ENCODE measurements at regions not wholly inside any gene's neighbourhood (a gene's known extent, or its start where the extent isn't known, plus 50 kb on each side); places are given as distances from the start of the nearest gene placed in this dataset.

GRCh38 chr14:65286443-65286842 lies 126.1 kb upstream of the FUT8 start:
- DNase-seq = no peak

- DNase-seq = peak; percentile 66
Observed at GRCh38 chr14:65287264-65288131, 125.0 kb upstream of the FUT8 start.

- DNase-seq = no peak
Observed at GRCh38 chr14:65290830-65291229, 121.7 kb upstream of the FUT8 start.

- no peak for DNase-seq
Observed at GRCh38 chr14:65291531-65291930, 121.0 kb upstream of the FUT8 start.

GRCh38 chr14:65294816-65295215 lies 117.7 kb upstream of the FUT8 start:
- DNase-seq = no peak

- no peak for DNase-seq
Observed at GRCh38 chr14:65296402-65296801, 116.1 kb upstream of the FUT8 start.

GRCh38 chr14:65296876-65297275 lies 115.7 kb upstream of the FUT8 start:
- DNase-seq = no peak

- DNase-seq = no peak
Observed at GRCh38 chr14:65297744-65298143, 114.8 kb upstream of the FUT8 start.

GRCh38 chr14:65299826-65300225 lies 112.7 kb upstream of the FUT8 start:
- no peak for DNase-seq

- DNase-seq = no peak
Observed at GRCh38 chr14:65301862-65302539, 110.5 kb upstream of the FUT8 start.

GRCh38 chr14:65302571-65303189 lies 109.8 kb upstream of the FUT8 start:
- no peak for DNase-seq

- no peak for DNase-seq
Observed at GRCh38 chr14:65303190-65303898, 109.2 kb upstream of the FUT8 start.

GRCh38 chr14:65303899-65304222 lies 108.7 kb upstream of the FUT8 start:
- DNase-seq = no peak

GRCh38 chr14:65304239-65304638 lies 108.3 kb upstream of the FUT8 start:
- no peak for DNase-seq

- no peak for DNase-seq
Observed at GRCh38 chr14:65304963-65305362, 107.6 kb upstream of the FUT8 start.

- DNase-seq = no peak
Observed at GRCh38 chr14:65308536-65308935, 104.0 kb upstream of the FUT8 start.

- DNase-seq = no peak
Observed at GRCh38 chr14:65310568-65310967, 102.0 kb upstream of the FUT8 start.

- no peak for DNase-seq
Observed at GRCh38 chr14:65312859-65313258, 99.7 kb upstream of the FUT8 start.

GRCh38 chr14:65318636-65319506 lies 93.7 kb upstream of the FUT8 start:
- no peak for DNase-seq

GRCh38 chr14:65320661-65321308 lies 91.7 kb upstream of the FUT8 start:
- no peak for DNase-seq

- no peak for DNase-seq
Observed at GRCh38 chr14:65321370-65321875, 91.1 kb upstream of the FUT8 start.

- no peak for DNase-seq
Observed at GRCh38 chr14:65329481-65329880, 83.0 kb upstream of the FUT8 start.
